ENCODE measurements at regions not wholly inside any gene's neighbourhood (a gene's known extent, or its start where the extent isn't known, plus 50 kb on each side); places are given as distances from the start of the nearest gene placed in this dataset.

GRCh38 chr1:65063025-65063424 is 85.0 kb upstream of the AK4 start:
- H3K27me3 ChIP-seq (ENCODE audit: insufficient read depth, low read length), result no peaks in the 10 kb centered on the region
- no peak overlapping the region for H3K27ac ChIP-seq (ENCODE audit: low read depth, low read length)
- H3K9me3 ChIP-seq (ENCODE audit: insufficient read depth, low read depth, low read length), result no peaks in the 10 kb centered on the region
- H3K4me3 ChIP-seq (ENCODE audit: low read length), result no peak overlapping the region
- H3K36me3 ChIP-seq (ENCODE audit: insufficient read depth, low read length), result peaks cover 16% of the 10 kb centered on the region
- WGBS, result 83% methylated on average over 6 of the region's 6 CpGs
- H3K4me1 ChIP-seq (ENCODE audit: insufficient read depth, low read length), result peaks cover 17% of the 10 kb centered on the region
- no peak overlapping the region for H3K9ac ChIP-seq (ENCODE audit: low read depth, low read length)

GRCh38 chr1:65064981-65065380 is 83.0 kb upstream of the AK4 start:
- H3K9me3 ChIP-seq (ENCODE audit: insufficient read depth, low read depth, low read length), result no peaks in the 10 kb centered on the region
- peaks cover 5% of the 10 kb centered on the region; the same call in 1 of the 2 replicates for H3K36me3 ChIP-seq (ENCODE audit: insufficient read depth, low read length)
- H3K4me1 ChIP-seq (ENCODE audit: insufficient read depth, low read length), result peaks cover 26% of the 10 kb centered on the region
- peak overlapping the region; percentile 96 for H3K4me3 ChIP-seq (ENCODE audit: low read length)
- no peaks in the 10 kb centered on the region for H3K27me3 ChIP-seq (ENCODE audit: insufficient read depth, low read length)
- H3K9ac ChIP-seq (ENCODE audit: low read depth, low read length), result no peak overlapping the region
- no peak overlapping the region for H3K27ac ChIP-seq (ENCODE audit: low read depth, low read length)

- Histone ChIP-seq H3K4me3 (ENCODE audit: low read length) (peak overlapping the region; percentile 96), H3K27me3 (ENCODE audit: insufficient read depth, low read length) (no peaks in the 10 kb centered on the region), H3K4me1 (ENCODE audit: insufficient read depth, low read length) (peaks cover 26% of the 10 kb centered on the region), H3K9ac (ENCODE audit: low read depth, low read length) (peak overlapping the region; percentile 39), H3K9me3 (ENCODE audit: insufficient read depth, low read depth, low read length) (no peaks in the 10 kb centered on the region), H3K27ac (ENCODE audit: low read depth, low read length) (peak overlapping the region; percentile 95; the same call in 1 of the 2 replicates), H3K36me3 (ENCODE audit: insufficient read depth, low read length) (peaks cover 5% of the 10 kb centered on the region; the same call in 1 of the 2 replicates)
- WGBS, result 5% methylated on average over 14 of the region's 16 CpGs
Measured at GRCh38 chr1:65065524-65066418, 82.2 kb upstream of the AK4 start.

DNA sequence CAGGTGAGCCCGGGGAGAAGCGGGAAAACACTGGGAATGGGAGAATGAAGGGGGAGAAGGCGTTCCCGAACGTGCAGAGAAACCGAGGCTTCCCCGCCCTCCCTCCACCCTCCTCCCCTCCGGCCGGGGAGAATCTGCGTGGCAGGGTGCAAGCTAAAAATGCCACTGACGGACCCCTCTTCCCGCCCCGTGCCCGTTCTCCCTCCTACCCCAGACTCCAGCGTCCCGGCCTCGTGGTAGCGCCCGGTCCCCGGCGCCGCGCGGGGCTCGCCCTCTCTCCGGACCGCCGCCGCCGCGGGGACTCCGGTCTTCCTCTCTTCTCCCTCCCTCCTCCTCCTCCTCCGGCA is 81.6 kb upstream of the AK4 start:
- H3K27ac ChIP-seq (ENCODE audit: low read depth, low read length), result peak overlapping the region; percentile 95
- no peaks in the 10 kb centered on the region for H3K9me3 ChIP-seq (ENCODE audit: insufficient read depth, low read depth, low read length)
- no peaks in the 10 kb centered on the region for H3K27me3 ChIP-seq (ENCODE audit: insufficient read depth, low read length)
- H3K9ac ChIP-seq (ENCODE audit: low read depth, low read length), result peak overlapping the region; percentile 97
- WGBS, result under 1% methylated on average over 27 of the region's 33 CpGs
- H3K4me3 ChIP-seq (ENCODE audit: low read length), result peak overlapping the region; percentile 96
- H3K36me3 ChIP-seq (ENCODE audit: insufficient read depth, low read length), result peaks cover 5% of the 10 kb centered on the region; the same call in 1 of the 2 replicates
- H3K4me1 ChIP-seq (ENCODE audit: insufficient read depth, low read length), result peaks cover 26% of the 10 kb centered on the region

- H3K36me3 ChIP-seq (ENCODE audit: insufficient read depth, low read length), result peaks cover 5% of the 10 kb centered on the region; the same call in 1 of the 2 replicates
- peak overlapping the region; percentile 97 for H3K9ac ChIP-seq (ENCODE audit: low read depth, low read length)
- no peaks in the 10 kb centered on the region for H3K9me3 ChIP-seq (ENCODE audit: insufficient read depth, low read depth, low read length)
- peak overlapping the region; percentile 96 for H3K4me3 ChIP-seq (ENCODE audit: low read length)
- under 1% methylated on average over 101 of the region's 101 CpGs for WGBS
- peak overlapping the region; percentile 95 for H3K27ac ChIP-seq (ENCODE audit: low read depth, low read length)
- H3K27me3 ChIP-seq (ENCODE audit: insufficient read depth, low read length), result no peaks in the 10 kb centered on the region
- peaks cover 26% of the 10 kb centered on the region for H3K4me1 ChIP-seq (ENCODE audit: insufficient read depth, low read length)
Measured at GRCh38 chr1:65066766-65067490, 81.1 kb upstream of the AK4 start.

DNA sequence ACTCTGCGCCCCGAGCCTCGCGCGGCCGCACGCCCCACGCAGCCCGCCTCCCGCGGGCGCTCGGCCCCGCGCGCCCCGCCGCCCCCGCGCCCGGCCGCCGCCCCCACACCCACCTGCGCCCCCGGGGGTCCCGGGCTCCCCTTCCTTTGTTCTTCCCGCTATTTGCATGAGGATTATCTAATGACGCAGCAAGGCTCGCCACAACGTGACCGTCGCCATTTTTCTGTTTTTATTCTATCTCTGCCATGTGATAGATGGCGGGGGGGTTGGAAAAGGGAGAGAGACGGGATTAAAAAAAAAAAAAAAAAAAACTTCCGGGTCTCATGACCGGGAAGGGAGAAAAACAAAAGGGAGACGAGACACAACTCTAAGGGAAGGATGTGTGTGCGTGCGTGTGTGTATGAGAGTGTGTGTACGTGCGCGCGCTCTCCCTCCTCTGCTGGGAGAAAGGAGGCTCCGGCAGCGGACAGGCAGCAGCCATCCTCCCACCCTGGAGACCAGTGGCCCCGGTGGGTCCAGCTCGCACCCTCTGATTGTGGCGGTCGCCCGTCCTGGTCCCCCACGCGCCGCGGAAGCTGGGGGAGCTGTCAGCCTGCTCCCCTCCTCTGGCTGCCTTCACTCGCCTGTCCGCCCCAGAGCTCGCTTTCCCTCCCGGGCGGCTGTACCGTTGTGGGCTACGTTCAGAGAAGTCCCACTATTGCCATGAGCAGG is 80.4 kb upstream of the AK4 start:
- Histone ChIP-seq H3K36me3 (ENCODE audit: insufficient read depth, low read length) (peaks cover 5% of the 10 kb centered on the region; the same call in 1 of the 2 replicates), H3K4me3 (ENCODE audit: low read length) (peak overlapping the region; percentile 96), H3K27ac (ENCODE audit: low read depth, low read length) (peak overlapping the region; percentile 96), H3K4me1 (ENCODE audit: insufficient read depth, low read length) (peaks cover 26% of the 10 kb centered on the region), H3K9me3 (ENCODE audit: insufficient read depth, low read depth, low read length) (no peaks in the 10 kb centered on the region), H3K27me3 (ENCODE audit: insufficient read depth, low read length) (no peaks in the 10 kb centered on the region), H3K9ac (ENCODE audit: low read depth, low read length) (peak overlapping the region; percentile 97)
- under 1% methylated on average over 61 of the region's 61 CpGs for WGBS

DNA sequence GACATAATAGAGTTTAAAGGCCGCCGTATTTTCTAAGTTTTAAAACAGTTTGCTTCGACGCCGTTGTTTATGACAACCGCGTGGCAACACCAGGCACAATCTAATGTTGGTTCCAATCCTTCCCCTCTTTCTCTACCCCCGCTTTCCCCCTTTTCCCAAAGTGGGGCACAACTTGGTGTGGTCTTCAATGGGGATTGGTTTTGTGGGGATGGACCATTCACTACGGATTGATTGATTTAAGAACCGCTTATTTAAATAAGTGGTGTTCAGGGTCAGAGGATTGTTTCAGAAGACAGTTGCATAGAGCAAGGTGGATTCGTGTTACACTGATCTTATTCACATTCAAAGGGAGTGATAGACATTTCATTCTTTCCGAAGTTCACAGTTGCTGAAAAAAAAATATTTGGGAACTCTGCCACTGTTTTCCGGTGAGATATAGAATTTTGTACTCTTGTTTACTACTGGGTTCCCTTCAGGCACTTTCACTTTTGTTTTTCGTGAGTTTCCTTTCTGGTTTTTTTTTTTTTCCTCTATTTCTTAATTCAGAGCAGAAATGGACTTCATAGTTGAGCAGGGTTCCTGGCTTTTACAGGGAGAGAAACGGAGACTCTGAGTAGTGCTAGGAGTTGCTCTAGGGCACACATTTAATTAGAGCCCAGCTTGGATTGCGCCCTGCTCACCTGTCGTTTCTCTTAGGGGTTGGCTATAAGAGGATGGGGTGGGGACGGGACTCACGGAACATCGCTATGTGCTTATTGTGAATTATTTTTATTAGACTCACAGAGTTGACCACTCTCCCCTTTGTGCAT is 79.6 kb upstream of the AK4 start:
- Histone ChIP-seq H3K9ac (ENCODE audit: low read depth, low read length) (peak overlapping the region; percentile 97), H3K27me3 (ENCODE audit: insufficient read depth, low read length) (no peaks in the 10 kb centered on the region), H3K9me3 (ENCODE audit: insufficient read depth, low read depth, low read length) (no peaks in the 10 kb centered on the region), H3K36me3 (ENCODE audit: insufficient read depth, low read length) (peaks cover 5% of the 10 kb centered on the region; the same call in 1 of the 2 replicates), H3K4me3 (ENCODE audit: low read length) (peak overlapping the region; percentile 96), H3K27ac (ENCODE audit: low read depth, low read length) (peak overlapping the region; percentile 96), H3K4me1 (ENCODE audit: insufficient read depth, low read length) (peaks cover 26% of the 10 kb centered on the region)
- 19% methylated on average over 18 of the region's 20 CpGs for WGBS

- H3K9ac ChIP-seq (ENCODE audit: low read depth, low read length), result peak overlapping the region; percentile 97; the same call in 1 of the 2 replicates
- peak overlapping the region; percentile 96 for H3K4me3 ChIP-seq (ENCODE audit: low read length)
- peaks cover 5% of the 10 kb centered on the region; the same call in 1 of the 2 replicates for H3K36me3 ChIP-seq (ENCODE audit: insufficient read depth, low read length)
- H3K4me1 ChIP-seq (ENCODE audit: insufficient read depth, low read length), result peaks cover 26% of the 10 kb centered on the region
- H3K27me3 ChIP-seq (ENCODE audit: insufficient read depth, low read length), result no peaks in the 10 kb centered on the region; the same call in 1 of the 2 replicates
- H3K9me3 ChIP-seq (ENCODE audit: insufficient read depth, low read depth, low read length), result no peaks in the 10 kb centered on the region
- WGBS, result 86% methylated on average over 4 of the region's 6 CpGs
- H3K27ac ChIP-seq (ENCODE audit: low read depth, low read length), result no peak overlapping the region; the same call in 1 of the 2 replicates
Measured at GRCh38 chr1:65069011-65069565, 78.9 kb upstream of the AK4 start.

- WGBS, result 93% methylated on average over 3 of the region's 3 CpGs
- H3K4me3 ChIP-seq (ENCODE audit: low read length), result no peak overlapping the region
Measured at GRCh38 chr1:65072845-65073244, 75.2 kb upstream of the AK4 start.

More at GRCh38 chr1:65072845-65073244, 75.2 kb upstream of the AK4 start:
- no peaks in the 10 kb centered on the region; the same call in 1 of the 2 replicates for H3K27me3 ChIP-seq (ENCODE audit: insufficient read depth, low read length)
- peaks cover 9% of the 10 kb centered on the region for H3K4me1 ChIP-seq (ENCODE audit: insufficient read depth, low read length)
- no peak overlapping the region for H3K27ac ChIP-seq (ENCODE audit: low read depth, low read length)
- H3K9me3 ChIP-seq (ENCODE audit: insufficient read depth, low read depth, low read length), result no peaks in the 10 kb centered on the region
- H3K9ac ChIP-seq (ENCODE audit: low read depth, low read length), result no peak overlapping the region
- H3K36me3 ChIP-seq (ENCODE audit: insufficient read depth, low read length), result no peaks in the 10 kb centered on the region
